ENCODE measurements at regions not wholly inside any gene's neighbourhood (a gene's known extent, or its start where the extent isn't known, plus 50 kb on each side); places are given as distances from the start of the nearest gene placed in this dataset.
A peak's percentile ranks its signal among the peaks of the same experiment; 100 is the strongest.

DNA sequence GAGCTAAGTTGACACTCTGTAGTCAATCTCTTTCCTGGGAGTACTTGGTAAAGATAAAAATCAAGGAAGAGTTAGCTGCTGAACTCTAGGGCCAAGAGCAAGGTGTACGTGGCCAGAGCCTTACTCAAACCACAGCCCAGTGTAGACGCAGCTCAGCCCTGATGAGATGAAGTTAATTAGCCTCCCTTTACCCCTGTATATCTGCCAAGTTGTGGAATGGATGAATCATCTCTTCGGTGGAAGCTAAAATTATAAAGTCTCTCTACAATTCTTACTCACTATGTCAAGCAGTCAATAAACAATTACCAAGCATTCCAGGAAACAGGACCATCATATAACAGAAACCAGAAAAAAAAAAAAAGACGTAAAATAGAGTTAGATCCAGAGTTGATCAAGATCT is 146.9 kb upstream of the UFM1 start:
- no peak overlapping the region for H2BK5ac ChIP-seq (ENCODE audit: insufficient read length, low read length)
- H3K79me2 ChIP-seq (ENCODE audit: insufficient read depth, low read length): no peaks in the 10 kb centered on the region
- H3K4me1 Mint-ChIP-seq: no peaks in the 10 kb centered on the region
- no peak overlapping the region for H3K4me3 Mint-ChIP-seq
- no peak overlapping the region for H3K4me2 ChIP-seq (ENCODE audit: insufficient read depth, insufficient read length, low read length)
- no peak overlapping the region for H3K27ac ChIP-seq (ENCODE audit: insufficient read length, low read depth, low read length)
- peak overlapping the region; percentile 90 for H4K5ac ChIP-seq (ENCODE audit: insufficient read length, low read depth, low read length)
- no peak overlapping the region for H3K27ac Mint-ChIP-seq
- no peak overlapping the region for H2BK20ac ChIP-seq (ENCODE audit: low read depth, low read length, poor library complexity, severe bottlenecking)
- H3K18ac ChIP-seq (ENCODE audit: insufficient read length, low read depth, low read length): no peak overlapping the region
- no peak overlapping the region for H2AFZ ChIP-seq (ENCODE audit: low read length)
- H3K27me3 ChIP-seq (ENCODE audit: insufficient read depth, low read length): no peaks in the 10 kb centered on the region
- DNase-seq: no peak
- H3K56ac ChIP-seq (ENCODE audit: insufficient read length, low read depth, low read length): no peak overlapping the region
- H3K23me2 ChIP-seq (ENCODE audit: insufficient read length, low read depth, low read length, poor library complexity, severe bottlenecking): no peaks in the 10 kb centered on the region
- no peaks in the 10 kb centered on the region for H3K4me1 ChIP-seq (ENCODE audit: insufficient read depth, low read length)
- no peak overlapping the region for H3K4ac ChIP-seq (ENCODE audit: low read depth, low read length)
- no peaks in the 10 kb centered on the region for H3K79me1 ChIP-seq (ENCODE audit: insufficient read depth, low read depth, low read length, poor library complexity, severe bottlenecking)
- no peak overlapping the region for H2BK120ac ChIP-seq (ENCODE audit: low read depth, low read length, poor library complexity, severe bottlenecking)
- H3T11ph ChIP-seq (ENCODE audit: low read length): no peak overlapping the region
- WGBS (ENCODE audit: extremely low coverage, insufficient read length, low lambda C conversion rate): 100% methylated on average over 1 of the region's 4 CpGs
- H3K9me3 ChIP-seq (ENCODE audit: control insufficient read depth, low read depth, low read length): no peaks in the 10 kb centered on the region
- H2BK15ac ChIP-seq (ENCODE audit: low read depth, low read length): no peak overlapping the region
- H2BK12ac ChIP-seq (ENCODE audit: insufficient read length, low read depth, low read length): no peak overlapping the region
- no peak overlapping the region for H3K14ac ChIP-seq (ENCODE audit: insufficient read depth, low read length)
- H4K91ac ChIP-seq (ENCODE audit: insufficient read length, low read depth, low read length): no peak overlapping the region
- no peaks in the 10 kb centered on the region for H4K20me1 ChIP-seq (ENCODE audit: control insufficient read depth, insufficient read depth, insufficient read length)
- H2AK5ac ChIP-seq (ENCODE audit: insufficient read length, low read length): no peak overlapping the region
- TF ChIP-seq, protein P1, sequence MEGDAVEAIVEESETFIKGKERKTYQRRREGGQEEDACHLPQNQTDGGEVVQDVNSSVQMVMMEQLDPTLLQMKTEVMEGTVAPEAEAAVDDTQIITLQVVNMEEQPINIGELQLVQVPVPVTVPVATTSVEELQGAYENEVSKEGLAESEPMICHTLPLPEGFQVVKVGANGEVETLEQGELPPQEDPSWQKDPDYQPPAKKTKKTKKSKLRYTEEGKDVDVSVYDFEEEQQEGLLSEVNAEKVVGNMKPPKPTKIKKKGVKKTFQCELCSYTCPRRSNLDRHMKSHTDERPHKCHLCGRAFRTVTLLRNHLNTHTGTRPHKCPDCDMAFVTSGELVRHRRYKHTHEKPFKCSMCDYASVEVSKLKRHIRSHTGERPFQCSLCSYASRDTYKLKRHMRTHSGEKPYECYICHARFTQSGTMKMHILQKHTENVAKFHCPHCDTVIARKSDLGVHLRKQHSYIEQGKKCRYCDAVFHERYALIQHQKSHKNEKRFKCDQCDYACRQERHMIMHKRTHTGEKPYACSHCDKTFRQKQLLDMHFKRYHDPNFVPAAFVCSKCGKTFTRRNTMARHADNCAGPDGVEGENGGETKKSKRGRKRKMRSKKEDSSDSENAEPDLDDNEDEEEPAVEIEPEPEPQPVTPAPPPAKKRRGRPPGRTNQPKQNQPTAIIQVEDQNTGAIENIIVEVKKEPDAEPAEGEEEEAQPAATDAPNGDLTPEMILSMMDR (conservative IDR thresholded peaks at IDR 0.05): no peak
- no peak overlapping the region for H3K23ac ChIP-seq (ENCODE audit: insufficient read length, low read depth, low read length)
- no peaks in the 10 kb centered on the region for H3K36me3 Mint-ChIP-seq (ENCODE audit: insufficient read depth in 1 of 3, low read depth in 3 of 3)
- no peaks in the 10 kb centered on the region for H3K9me3 Mint-ChIP-seq
- no peaks in the 10 kb centered on the region for H3K27me3 Mint-ChIP-seq (ENCODE audit: low read depth)
- H4K8ac ChIP-seq (replicated peaks; ENCODE audit: insufficient read length, low read depth, low read length): no peak overlapping the region
- H3K9ac ChIP-seq (ENCODE audit: extremely low read depth, insufficient read length, low read length): no peak overlapping the region

Measured in H9 (cell line).